NCI-H748 (cell line): ENCODE measurements at regions not wholly inside any gene's neighbourhood (a gene's known extent, or its start where the extent isn't known, plus 50 kb on each side); places are given as distances from the start of the nearest gene placed in this dataset.
A peak's percentile ranks its signal among the peaks of the same experiment; 100 is the strongest.
"Not testable (repeated sequence)": the region's sequence is repeated elsewhere in the genome, so short reads cannot be mapped to it uniquely, and the experiment has no call there.

Experiments
- DNase-seq: peaks from one replicate; lab custom pipeline; 2025; ENCODE audit not compliant: unreplicated experiment; lab: John Stamatoyannopoulos, UW

DNA sequence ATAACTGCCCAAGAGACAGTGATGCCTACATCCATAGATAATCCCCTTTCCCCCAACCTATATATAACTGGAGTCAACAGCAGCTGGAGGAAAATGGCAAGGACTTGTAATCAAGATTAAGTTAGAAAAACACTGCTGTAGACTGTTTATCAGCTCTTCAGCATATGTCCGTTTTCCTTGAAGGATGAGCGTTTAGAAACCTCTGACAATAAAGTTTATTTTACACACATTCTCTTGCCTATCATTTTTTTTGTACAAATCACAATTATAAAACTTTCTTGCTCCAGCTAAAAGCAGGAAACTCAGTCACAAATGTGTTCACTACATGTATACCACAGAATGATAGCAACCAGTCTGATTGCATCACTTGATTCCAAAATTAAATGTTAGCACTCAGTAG lies 50.8 kb downstream of the PPIAL4G start:
- DNase-seq, result not testable (repeated sequence)

DNA sequence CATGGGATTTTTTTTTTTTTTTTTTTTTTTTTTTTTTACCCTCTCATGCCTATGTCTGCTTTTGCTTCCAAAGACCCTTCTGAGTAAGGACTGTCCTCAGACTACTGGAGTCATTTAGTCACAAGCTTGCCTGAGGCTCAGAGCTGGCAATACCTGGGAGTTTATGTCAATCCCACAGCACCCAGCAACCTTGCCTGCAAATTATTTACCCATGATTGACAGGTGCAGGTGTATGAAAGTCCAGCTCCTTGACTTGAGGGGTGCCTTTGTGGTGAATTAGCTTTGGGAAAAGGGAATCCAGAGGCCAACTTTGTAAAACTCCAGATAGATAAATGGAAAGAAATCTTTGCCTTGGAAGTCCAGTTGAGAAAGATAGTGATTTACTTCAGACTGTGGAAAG lies 53.2 kb downstream of the PPIAL4G start:
- DNase-seq, result not testable (repeated sequence)

- not testable (repeated sequence) for DNase-seq
Measured at GRCh38 chr1:148426940-148427611, 56.0 kb downstream of the PPIAL4G start.

DNA sequence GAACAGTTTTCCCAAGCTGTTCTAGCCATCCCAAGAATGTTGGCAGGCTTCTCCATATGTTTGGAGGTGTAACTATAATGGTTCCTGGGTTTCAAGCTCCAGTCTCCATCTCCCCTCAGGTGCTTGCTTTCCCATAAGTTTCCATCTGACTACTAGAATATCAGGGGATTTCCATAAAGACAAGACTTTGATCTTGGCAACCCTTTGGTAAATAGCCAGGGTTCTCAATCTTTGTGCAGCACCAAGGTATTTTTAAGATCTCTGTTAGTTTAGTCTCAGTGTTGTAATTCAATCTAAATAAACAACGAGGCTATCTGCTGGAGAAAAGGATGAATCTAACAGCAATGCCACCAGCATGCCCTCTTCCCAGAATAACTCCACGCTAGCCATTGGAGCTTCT lies 56.7 kb downstream of the PPIAL4G start:
- DNase-seq, result not testable (repeated sequence)

DNA sequence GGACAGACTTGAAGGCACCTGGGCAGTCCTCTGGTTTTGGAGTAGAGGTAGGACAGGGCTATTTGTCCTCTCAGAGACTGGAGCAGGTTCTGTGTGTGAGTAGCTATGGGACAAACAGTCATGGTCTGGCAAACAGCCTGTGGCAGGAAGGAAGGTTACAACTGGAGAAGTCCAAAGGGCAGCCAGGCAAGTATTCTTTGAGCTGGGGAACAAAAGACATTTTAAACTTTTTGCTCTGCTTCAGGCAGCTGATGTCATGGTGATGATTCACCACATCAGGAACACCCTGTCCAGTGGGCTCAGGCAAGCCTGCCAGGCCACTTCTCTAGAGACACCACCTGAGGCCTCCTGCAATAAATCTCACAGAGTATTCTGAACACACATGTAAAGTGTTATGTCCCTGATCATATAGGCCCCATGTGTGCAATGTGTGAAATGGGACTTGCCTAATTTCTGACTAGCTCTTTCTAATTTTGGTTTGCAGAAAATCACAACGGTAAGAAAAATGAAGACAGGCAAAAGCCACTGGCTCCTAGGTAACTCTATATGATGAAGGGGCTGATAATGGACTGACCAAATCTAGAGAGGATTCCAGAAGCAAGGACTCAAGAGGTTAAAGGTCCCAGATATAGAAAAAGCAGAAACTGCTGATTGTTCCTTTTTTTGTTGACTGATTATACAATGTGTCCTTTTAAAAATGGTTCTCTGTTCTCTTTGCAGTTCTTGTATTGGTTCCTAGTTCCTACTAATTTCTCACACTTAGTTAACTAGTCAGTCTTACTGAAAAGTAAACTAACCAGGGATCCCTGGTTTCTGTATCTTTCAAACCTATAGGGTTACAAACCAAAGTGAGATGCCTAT lies 58.7 kb downstream of the PPIAL4G start:
- not testable (repeated sequence) for DNase-seq

DNA sequence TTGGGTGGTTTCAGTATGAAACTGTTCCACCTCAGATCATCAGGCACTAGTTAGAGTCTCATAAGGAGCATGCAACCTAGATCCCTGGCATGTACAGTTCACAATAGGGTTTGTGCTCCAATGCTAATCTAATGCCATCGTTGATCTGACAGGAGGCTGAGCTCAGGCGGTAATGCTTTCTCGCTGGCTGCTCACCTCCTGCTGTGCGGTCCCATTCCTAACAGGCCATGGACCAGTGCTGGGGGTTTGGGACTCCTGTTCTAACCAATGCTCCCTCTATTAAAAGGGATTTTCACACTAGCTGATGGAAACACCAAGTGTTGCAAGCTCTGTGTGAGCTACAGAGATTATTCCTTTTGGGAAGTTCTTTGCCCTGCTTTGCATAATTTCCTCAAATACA lies 60.2 kb downstream of the PPIAL4G start:
- DNase-seq, result not testable (repeated sequence)

DNA sequence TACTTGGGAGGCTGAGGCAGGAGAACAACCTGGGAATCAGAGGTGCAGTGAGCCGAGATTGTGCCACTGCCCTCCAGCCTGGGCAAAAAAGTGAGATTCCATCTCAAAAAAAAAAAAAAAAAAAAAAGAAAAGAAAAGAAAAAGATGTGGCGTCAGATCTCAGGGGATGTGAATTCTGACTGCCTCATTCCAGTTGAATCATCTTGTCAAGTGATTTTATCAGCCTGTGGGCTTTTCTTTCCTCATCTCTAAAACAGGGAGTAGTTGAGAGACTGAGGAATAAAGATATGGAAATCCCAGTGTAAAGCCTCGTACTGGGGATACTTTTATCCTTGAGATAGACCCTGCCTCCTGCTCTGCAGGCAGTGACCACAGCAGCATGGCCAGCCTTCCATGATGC lies 65.9 kb downstream of the PPIAL4G start:
- not testable (repeated sequence) for DNase-seq

DNA sequence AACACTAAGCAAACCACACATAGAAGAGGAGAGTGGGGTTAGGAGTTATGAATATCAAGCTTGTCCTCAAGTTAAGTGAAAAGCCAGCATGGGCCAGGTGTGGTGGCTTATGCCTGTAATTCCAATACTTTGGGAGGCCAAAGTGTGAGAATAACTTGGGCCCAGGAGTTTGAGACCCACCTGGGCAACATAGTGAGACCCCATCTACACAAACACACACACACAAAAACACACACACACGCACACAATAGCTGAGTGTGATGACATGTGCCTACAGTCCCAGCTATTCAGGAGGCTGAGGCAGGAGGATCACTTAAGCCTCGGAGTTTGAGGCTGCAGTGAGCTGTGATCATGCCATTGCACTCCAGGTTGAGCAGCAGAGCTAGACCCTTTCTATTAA lies 69.7 kb downstream of the PPIAL4G start:
- not testable (repeated sequence) for DNase-seq

GRCh38 chr1:148404786-148405568 lies 78.1 kb downstream of the PPIAL4G start:
- not testable (repeated sequence) for DNase-seq

- DNase-seq, result not testable (repeated sequence)
Measured at GRCh38 chr1:148403925-148404324, 79.2 kb downstream of the PPIAL4G start.

- not testable (repeated sequence) for DNase-seq
Measured at GRCh38 chr1:148403085-148403456, 80.0 kb downstream of the PPIAL4G start.

- DNase-seq, result peak; percentile 94
Measured at GRCh38 chr1:148402152-148403084, 80.7 kb downstream of the PPIAL4G start.

GRCh38 chr1:148397516-148397915 lies 85.6 kb downstream of the PPIAL4G start:
- not testable (repeated sequence) for DNase-seq

- not testable (repeated sequence) for DNase-seq
Measured at GRCh38 chr1:148392505-148392904, 90.6 kb downstream of the PPIAL4G start.

GRCh38 chr1:148391323-148391722 lies 91.8 kb downstream of the PPIAL4G start:
- DNase-seq, result not testable (repeated sequence)

DNA sequence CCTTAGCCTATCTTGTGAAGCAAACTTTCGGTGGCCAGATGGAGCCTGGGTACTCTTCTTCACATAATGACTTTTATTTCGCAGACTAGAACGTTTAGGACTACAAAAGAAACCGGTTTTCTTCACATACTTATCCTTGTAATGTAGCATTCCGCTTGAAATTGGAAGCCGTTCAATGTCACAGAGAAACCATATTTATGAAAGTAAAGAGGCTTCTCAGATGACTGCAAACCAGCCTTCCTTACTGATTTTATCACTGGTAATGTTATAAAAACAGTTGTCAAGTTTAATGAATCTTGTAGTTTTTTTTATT lies 94.1 kb downstream of the PPIAL4G start:
- DNase-seq, result no peak

DNA sequence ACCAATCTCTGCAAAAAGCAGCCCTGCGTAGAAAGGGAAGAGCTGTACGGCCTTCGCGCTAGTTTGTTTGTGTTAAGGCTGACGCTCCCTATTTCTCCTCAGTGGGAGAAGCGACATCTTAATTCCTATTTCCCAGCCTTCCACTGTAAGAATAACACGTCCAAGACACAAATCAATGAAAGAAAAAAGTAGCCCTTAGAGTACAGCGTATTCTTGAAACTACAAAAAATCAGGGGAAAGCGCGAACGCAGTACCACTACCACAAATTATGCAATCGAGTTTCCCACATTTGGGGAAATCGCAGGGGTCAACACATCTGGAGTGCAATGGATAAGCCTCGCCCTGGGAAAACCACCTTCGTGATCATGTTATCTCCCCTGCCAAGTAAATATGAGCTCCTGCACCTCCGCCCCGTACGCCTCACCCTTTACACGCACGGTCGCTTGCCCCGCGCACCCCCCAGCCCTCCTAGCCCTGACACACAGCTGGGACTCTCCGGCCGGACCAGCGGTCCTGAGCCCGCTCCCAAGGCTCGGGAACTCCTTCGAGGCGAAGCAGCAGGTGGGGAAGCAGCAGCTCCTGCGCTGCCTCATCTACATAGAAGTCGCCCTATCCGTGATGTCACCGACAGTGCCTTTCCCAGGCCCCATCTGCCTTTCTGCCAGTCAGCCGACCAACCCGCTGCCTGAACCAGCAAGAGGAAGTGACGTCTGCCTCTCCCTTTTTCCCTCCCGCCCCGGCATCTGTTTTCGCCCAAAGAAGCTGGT lies 94.7 kb downstream of the PPIAL4G start:
- peak; percentile 96 for DNase-seq

DNA sequence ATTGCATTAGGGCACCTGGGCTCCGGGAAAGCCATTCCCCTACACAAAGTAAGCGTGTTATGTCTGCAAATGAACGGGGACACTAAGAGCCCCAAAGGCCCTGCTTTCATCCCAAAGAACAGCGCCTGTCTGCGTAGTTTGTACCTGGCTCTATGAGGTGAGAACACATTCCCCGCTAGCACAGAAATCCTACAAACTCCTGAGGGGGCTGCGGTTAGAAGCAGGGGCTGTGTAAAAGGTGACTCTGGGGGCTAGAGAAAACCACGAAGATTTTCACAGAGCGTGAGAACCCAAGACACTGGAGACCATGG lies 95.2 kb downstream of the PPIAL4G start:
- not testable (repeated sequence) for DNase-seq

DNA sequence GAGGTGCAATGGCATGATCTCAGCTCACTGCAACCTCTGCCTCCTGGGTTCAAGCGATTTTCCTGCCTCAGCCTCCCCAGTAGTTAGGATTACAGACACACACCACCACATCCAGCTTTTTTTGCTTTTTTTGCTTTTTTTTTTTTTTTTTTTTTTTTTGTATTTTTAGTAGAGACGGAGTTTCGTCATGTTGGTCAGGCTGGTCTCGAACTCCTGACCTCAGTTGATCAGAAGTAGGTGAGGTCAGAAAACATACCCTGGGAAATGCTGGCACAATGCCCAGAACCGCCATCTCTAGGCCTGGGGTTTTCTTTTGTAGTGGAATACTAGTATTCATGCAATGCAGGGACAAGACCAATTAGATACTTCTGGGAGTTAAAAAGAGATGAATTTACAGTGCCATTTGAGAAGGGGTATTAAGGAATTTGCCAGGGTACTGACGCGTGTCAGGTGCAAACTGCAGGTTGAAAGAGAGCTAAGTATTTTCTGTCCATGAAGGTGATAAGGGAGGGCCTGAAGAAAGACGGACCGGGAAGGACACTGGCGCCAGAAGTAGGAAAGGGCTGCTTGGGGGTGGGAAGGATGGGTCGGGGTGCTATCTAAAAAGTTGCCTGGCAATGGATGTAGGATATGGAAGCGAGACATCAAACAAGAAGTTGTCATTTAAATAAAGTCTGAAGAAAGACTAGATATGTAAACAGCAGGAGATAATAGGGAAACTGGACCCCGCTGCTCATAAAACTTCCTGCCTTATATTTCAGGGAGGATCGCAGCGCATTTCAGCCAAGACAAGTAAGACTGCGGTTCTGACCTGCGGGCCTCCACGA lies 95.8 kb downstream of the PPIAL4G start:
- peak; percentile 35 for DNase-seq
